ENCODE measurements at regions not wholly inside any gene's neighbourhood (a gene's known extent, or its start where the extent isn't known, plus 50 kb on each side); places are given as distances from the start of the nearest gene placed in this dataset.

DNA sequence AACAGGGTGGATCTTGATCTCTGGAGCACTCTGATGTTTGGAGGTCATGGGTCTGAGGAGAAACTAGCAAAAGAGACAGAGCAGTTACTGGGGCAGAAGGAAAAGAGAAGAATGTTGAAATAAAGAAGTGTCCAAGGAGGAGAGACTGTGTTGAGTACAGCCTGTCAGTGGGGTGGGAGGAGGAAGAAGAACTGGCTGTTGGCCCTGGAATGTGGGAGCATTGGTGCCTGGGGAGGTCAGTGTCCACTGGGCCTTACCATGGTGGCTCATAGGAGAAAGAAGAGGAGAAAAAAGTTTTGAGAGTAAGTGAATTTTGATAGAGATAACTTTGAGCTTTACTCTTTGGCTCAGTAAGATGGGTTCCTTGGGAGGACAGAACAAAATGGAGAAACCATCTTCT, 499.0 kb downstream of the TXNL1 start:
- ATAC-seq (no peak), DNase-seq (no peak)
- intact Hi-C loops (cut with DNase I, micrococcal nuclease): no loop called here
- Histone ChIP-seq H3K4me3 (no peak overlapping the region), H3K9me3 (peaks cover 19% of the 10 kb centered on the region), H3K4me1 (ENCODE audit: low read depth) (no peaks in the 10 kb centered on the region), H3K36me3 (ENCODE audit: low read depth) (no peaks in the 10 kb centered on the region)
- no peak for TF ChIP-seq CTCF (IDR thresholded peaks at IDR 0.05)

GRCh38 chr18:56136105-56136504, 502.3 kb downstream of the TXNL1 start:
- H3K4me3 ChIP-seq: no peak overlapping the region
- intact Hi-C loops (cut with DNase I, micrococcal nuclease): no loop called here
- no peaks in the 10 kb centered on the region for H3K4me1 ChIP-seq (ENCODE audit: low read depth)
- no peak for TF ChIP-seq CTCF (IDR thresholded peaks at IDR 0.05)
- ATAC-seq (no peak), DNase-seq (no peak)
- peaks cover 16% of the 10 kb centered on the region for H3K9me3 ChIP-seq
- no peaks in the 10 kb centered on the region for H3K36me3 ChIP-seq (ENCODE audit: low read depth)

DNA sequence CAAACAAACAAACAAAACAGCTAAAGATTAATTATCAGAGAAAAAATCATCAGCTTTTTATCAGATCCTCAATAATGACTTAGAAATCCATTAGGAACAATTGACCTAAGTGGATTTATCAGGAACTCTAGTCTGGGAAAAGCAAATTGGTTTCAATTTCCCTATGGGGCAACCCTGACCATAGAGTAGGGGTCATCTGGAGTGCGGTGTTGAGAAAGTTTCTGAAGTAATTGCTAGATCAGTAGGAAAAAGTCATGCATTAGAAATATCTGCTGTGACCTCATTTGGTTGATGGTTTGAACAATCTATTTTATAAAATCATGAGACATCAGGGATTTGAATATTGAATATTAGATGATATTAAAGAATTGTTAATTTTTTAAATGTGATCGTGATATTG, 507.9 kb downstream of the TXNL1 start:
- ATAC-seq (no peak), DNase-seq (no peak)
- H3K4me3 ChIP-seq: no peak overlapping the region
- no peaks in the 10 kb centered on the region for H3K4me1 ChIP-seq (ENCODE audit: low read depth)
- intact Hi-C loops (cut with DNase I, micrococcal nuclease): no loop called here
- no peaks in the 10 kb centered on the region for H3K36me3 ChIP-seq (ENCODE audit: low read depth)
- H3K9me3 ChIP-seq: peaks cover 13% of the 10 kb centered on the region
- no peak for TF ChIP-seq CTCF (IDR thresholded peaks at IDR 0.05)

DNA sequence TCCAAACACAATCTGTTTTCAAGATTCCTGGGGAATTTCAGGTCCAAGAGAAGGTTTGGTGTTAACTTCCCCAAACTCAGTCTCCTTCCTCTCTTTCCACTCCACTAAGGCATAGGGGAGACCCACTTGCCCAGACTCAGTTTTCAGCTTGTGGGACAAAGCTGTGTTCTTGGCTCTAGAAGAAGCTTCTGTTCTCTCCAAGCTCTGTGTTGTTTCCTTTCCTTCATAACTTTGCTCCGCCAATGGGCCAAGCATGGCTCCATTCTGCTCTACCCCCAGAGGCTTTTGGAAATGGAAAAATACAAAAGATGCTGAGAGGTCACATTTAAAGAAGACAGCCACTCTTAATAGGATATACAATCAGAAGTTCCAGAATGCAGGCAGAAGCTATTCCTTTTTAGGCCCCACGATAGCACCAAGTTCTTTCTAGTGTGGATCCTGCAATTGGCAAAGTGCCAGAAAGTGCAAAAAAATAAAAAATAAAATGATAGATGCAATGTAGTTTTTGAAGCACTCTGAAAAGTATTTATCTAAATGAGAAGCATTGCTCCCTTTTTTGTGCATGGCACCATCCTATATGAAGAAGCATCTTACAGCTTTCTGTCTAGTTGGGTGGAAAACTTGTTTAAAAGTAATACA, 510.1 kb downstream of the TXNL1 start:
- no peak for ATAC-seq
- Histone ChIP-seq H3K4me1 (ENCODE audit: low read depth) (no peaks in the 10 kb centered on the region), H3K9me3 (peaks cover 8% of the 10 kb centered on the region), H3K36me3 (ENCODE audit: low read depth) (no peaks in the 10 kb centered on the region), H3K4me3 (no peak overlapping the region)
- intact Hi-C loops (cut with DNase I, micrococcal nuclease): no loop called here
- DNase-seq: no peak
- no peak for TF ChIP-seq CTCF (IDR thresholded peaks at IDR 0.05)

GRCh38 chr18:56127322-56128099, 510.9 kb downstream of the TXNL1 start:
- intact Hi-C loops (cut with DNase I, micrococcal nuclease): no loop called here
- H3K9me3 ChIP-seq: peaks cover 8% of the 10 kb centered on the region
- ATAC-seq (no peak), DNase-seq (no peak)
- no peaks in the 10 kb centered on the region for H3K4me1 ChIP-seq (ENCODE audit: low read depth)
- H3K4me3 ChIP-seq: no peak overlapping the region
- no peak for TF ChIP-seq CTCF (IDR thresholded peaks at IDR 0.05)
- H3K36me3 ChIP-seq (ENCODE audit: low read depth): no peaks in the 10 kb centered on the region

All from mucosa of descending colon (tissue), 3 donors.